Embryonic facial prominence (tissue), 1 donor: ENCODE measurements at regions not wholly inside any gene's neighbourhood (a gene's known extent, or its start where the extent isn't known, plus 50 kb on each side); places are given as distances from the start of the nearest gene placed in this dataset.

Experiments
- DNase-seq: peaks from one replicate; pipeline ENCODE4 v3.0.0-alpha.2; 2016; ENCODE audit errors: extremely low spot score

- DNase-seq, result no peak
Observed at GRCh38 chr12:19572920-19573558, 133.7 kb downstream of the AEBP2 start.

- no peak for DNase-seq
Observed at GRCh38 chr12:19573866-19574265, 134.6 kb downstream of the AEBP2 start.

- no peak for DNase-seq
Observed at GRCh38 chr12:19574601-19575000, 135.3 kb downstream of the AEBP2 start.

GRCh38 chr12:19575337-19576243 lies 136.3 kb downstream of the AEBP2 start:
- DNase-seq, result peak; percentile 22

GRCh38 chr12:19576506-19577280 lies 137.4 kb downstream of the AEBP2 start:
- no peak for DNase-seq

GRCh38 chr12:19577281-19577530 lies 137.9 kb downstream of the AEBP2 start:
- no peak for DNase-seq

- DNase-seq, result no peak
Observed at GRCh38 chr12:19584732-19585131, 145.4 kb downstream of the AEBP2 start.

GRCh38 chr12:19588951-19589350 lies 149.7 kb downstream of the AEBP2 start:
- no peak for DNase-seq

- no peak for DNase-seq
Observed at GRCh38 chr12:19591951-19592350, 152.7 kb downstream of the AEBP2 start.

- DNase-seq, result no peak
Observed at GRCh38 chr12:19596434-19597166, 157.3 kb downstream of the AEBP2 start.

GRCh38 chr12:19597167-19598026 lies 158.1 kb downstream of the AEBP2 start:
- no peak for DNase-seq

- no peak for DNase-seq
Observed at GRCh38 chr12:19605720-19606119, 166.4 kb downstream of the AEBP2 start.

GRCh38 chr12:19608039-19608438 lies 168.7 kb downstream of the AEBP2 start:
- no peak for DNase-seq

GRCh38 chr12:19613051-19613535 lies 173.8 kb downstream of the AEBP2 start:
- DNase-seq, result no peak

- no peak for DNase-seq
Observed at GRCh38 chr12:19614601-19615383, 175.5 kb downstream of the AEBP2 start.

GRCh38 chr12:19615384-19615725 lies 176.1 kb downstream of the AEBP2 start:
- no peak for DNase-seq

GRCh38 chr12:19616781-19617180 lies 177.5 kb downstream of the AEBP2 start:
- DNase-seq, result no peak

GRCh38 chr12:19620222-19620621 lies 180.9 kb downstream of the AEBP2 start:
- no peak for DNase-seq

GRCh38 chr12:19623751-19624399 lies 184.6 kb downstream of the AEBP2 start:
- no peak for DNase-seq

GRCh38 chr12:19624491-19624890 lies 185.2 kb downstream of the AEBP2 start:
- no peak for DNase-seq
